HG02981 (cell line): ENCODE measurements at regions not wholly inside any gene's neighbourhood (a gene's known extent, or its start where the extent isn't known, plus 50 kb on each side); places are given as distances from the start of the nearest gene placed in this dataset.

ENCODE experiments used
- ATAC-seq: cut with Tn5 transposase; IDR thresholded peaks from one replicate; pipeline ENCODE4 v1.9.1; 2021; ENCODE audit warnings: mild to moderate bottlenecking, moderate library complexity; ENCODE audit not compliant: unreplicated experiment

GRCh38 chr18:2263303-2263890 is 307.9 kb downstream of the METTL4 start:
- no peak for ATAC-seq

- no peak for ATAC-seq
Observed at GRCh38 chr18:2274613-2275012, 296.7 kb downstream of the METTL4 start.

GRCh38 chr18:2281086-2281485 is 290.2 kb downstream of the METTL4 start:
- ATAC-seq = no peak

- ATAC-seq = no peak
Observed at GRCh38 chr18:2281523-2282199, 289.6 kb downstream of the METTL4 start.

- ATAC-seq = no peak
Observed at GRCh38 chr18:2293109-2293839, 278.0 kb downstream of the METTL4 start.

GRCh38 chr18:2301316-2301715 is 270.0 kb downstream of the METTL4 start:
- no peak for ATAC-seq

GRCh38 chr18:2302012-2302411 is 269.3 kb downstream of the METTL4 start:
- no peak for ATAC-seq

- no peak for ATAC-seq
Observed at GRCh38 chr18:2302628-2303516, 268.4 kb downstream of the METTL4 start.

- no peak for ATAC-seq
Observed at GRCh38 chr18:2303517-2304238, 267.6 kb downstream of the METTL4 start.

GRCh38 chr18:2304378-2305175 is 266.7 kb downstream of the METTL4 start:
- no peak for ATAC-seq

GRCh38 chr18:2306606-2307005 is 264.7 kb downstream of the METTL4 start:
- no peak for ATAC-seq

GRCh38 chr18:2310886-2311285 is 260.4 kb downstream of the METTL4 start:
- no peak for ATAC-seq

- no peak for ATAC-seq
Observed at GRCh38 chr18:2312440-2312839, 258.9 kb downstream of the METTL4 start.

GRCh38 chr18:2313332-2313731 is 258.0 kb downstream of the METTL4 start:
- ATAC-seq = no peak

GRCh38 chr18:2316082-2316750 is 255.1 kb downstream of the METTL4 start:
- ATAC-seq = no peak

- ATAC-seq = no peak
Observed at GRCh38 chr18:2316751-2317696, 254.3 kb downstream of the METTL4 start.

GRCh38 chr18:2324459-2324858 is 246.8 kb downstream of the METTL4 start:
- no peak for ATAC-seq

GRCh38 chr18:2325308-2325849 is 245.9 kb downstream of the METTL4 start:
- ATAC-seq = no peak
